ENCODE measurements at regions not wholly inside any gene's neighbourhood (a gene's known extent, or its start where the extent isn't known, plus 50 kb on each side); places are given as distances from the start of the nearest gene placed in this dataset.

DNA sequence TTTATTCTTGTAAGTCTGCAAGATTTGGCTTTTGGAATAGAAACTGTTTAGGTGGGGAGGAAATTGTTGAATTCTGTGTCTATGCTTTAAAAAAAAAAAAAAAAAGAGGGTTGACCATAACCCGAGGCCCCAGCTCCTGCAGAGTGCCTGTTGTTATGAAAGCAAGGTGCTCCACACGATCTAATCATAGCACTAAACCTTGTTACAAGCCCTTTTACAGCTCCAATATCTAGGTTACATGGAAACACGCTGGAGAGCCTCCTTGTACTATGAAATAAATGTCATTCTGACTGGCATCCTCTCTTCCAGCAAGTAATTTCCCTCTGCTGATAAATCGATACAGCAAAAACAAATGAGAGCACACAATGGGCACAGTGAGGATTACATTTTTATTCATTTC is 303.1 kb upstream of the SOX5 start:
- no peak overlapping the region for H3K4me3 Mint-ChIP-seq (ENCODE audit: low read depth)
- DNase-seq (ENCODE audit: low spot score): no peak
- intact Hi-C loops (cut with micrococcal nuclease): no loop called here
- H3K9me3 Mint-ChIP-seq: no peaks in the 10 kb centered on the region
- H3K4me1 Mint-ChIP-seq (ENCODE audit: low read depth): no peaks in the 10 kb centered on the region
- H3K27ac Mint-ChIP-seq: no peak overlapping the region
- H3K36me3 Mint-ChIP-seq (ENCODE audit: low read depth): no peaks in the 10 kb centered on the region
- H3K27me3 Mint-ChIP-seq (ENCODE audit: low read depth): no peaks in the 10 kb centered on the region

DNA sequence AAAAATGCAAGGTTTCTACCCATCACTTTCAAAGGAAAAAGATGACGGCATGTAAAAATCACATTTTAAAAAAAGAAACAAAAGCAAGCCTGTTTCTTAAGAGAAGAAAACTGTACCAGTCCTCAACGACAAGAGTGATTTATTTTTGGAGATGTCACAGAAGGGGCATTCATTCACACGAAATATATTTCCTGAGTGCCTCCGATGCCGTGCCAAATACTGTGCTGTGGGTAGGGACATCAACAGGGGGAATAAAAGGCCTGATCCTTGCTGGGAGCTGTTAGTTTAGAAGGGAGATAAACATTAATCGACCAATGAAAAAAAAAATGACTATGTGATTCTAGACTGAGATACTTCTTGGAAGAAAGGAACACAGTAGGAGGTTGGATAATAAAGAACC is 297.5 kb upstream of the SOX5 start:
- DNase-seq (ENCODE audit: low spot score): no peak
- H3K36me3 Mint-ChIP-seq (ENCODE audit: low read depth): no peaks in the 10 kb centered on the region

GRCh38 chr12:24246376-24246775 is 296.9 kb upstream of the SOX5 start:
- Mint-ChIP-seq H3K27ac (no peak overlapping the region), H3K4me3 (ENCODE audit: low read depth) (no peak overlapping the region), H3K4me1 (ENCODE audit: low read depth) (no peaks in the 10 kb centered on the region), H3K9me3 (no peaks in the 10 kb centered on the region), H3K27me3 (ENCODE audit: low read depth) (no peaks in the 10 kb centered on the region), H3K36me3 (ENCODE audit: low read depth) (no peaks in the 10 kb centered on the region)
- intact Hi-C loops (cut with micrococcal nuclease): no loop called here
- DNase-seq (ENCODE audit: low spot score): no peak

More for the DNA sequence above, 297.5 kb upstream of the SOX5 start:
- Mint-ChIP-seq H3K27me3 (ENCODE audit: low read depth) (no peaks in the 10 kb centered on the region), H3K9me3 (no peaks in the 10 kb centered on the region), H3K4me3 (ENCODE audit: low read depth) (no peak overlapping the region), H3K27ac (no peak overlapping the region), H3K4me1 (ENCODE audit: low read depth) (no peaks in the 10 kb centered on the region)
- intact Hi-C loops (cut with micrococcal nuclease): no loop called here

DNA sequence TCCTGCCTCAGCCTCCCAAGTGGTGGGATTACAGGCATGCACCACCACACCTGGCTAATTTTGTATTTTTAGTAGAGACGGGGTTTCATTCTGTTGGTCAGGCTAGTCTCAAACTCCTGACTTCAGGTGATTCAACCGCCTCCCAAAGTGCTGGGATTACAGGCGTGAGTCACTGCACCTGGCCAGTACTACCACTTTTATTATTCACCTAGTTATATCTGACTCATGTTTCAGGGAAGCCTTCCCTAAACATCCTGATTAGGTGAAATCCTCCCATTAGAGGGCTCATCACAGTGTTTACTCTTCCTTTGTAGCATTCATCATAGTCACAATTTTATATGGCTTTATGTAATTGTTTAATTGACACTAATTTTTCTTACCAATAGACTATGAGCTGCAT is 295.3 kb upstream of the SOX5 start:
- intact Hi-C loops (cut with micrococcal nuclease): no loop called here
- Mint-ChIP-seq H3K36me3 (ENCODE audit: low read depth) (no peaks in the 10 kb centered on the region), H3K4me1 (ENCODE audit: low read depth) (no peaks in the 10 kb centered on the region), H3K27ac (no peak overlapping the region), H3K27me3 (ENCODE audit: low read depth) (no peaks in the 10 kb centered on the region), H3K4me3 (ENCODE audit: low read depth) (no peak overlapping the region), H3K9me3 (no peaks in the 10 kb centered on the region)
- no peak for DNase-seq (ENCODE audit: low spot score)

GRCh38 chr12:24244231-24244630 is 294.8 kb upstream of the SOX5 start:
- Mint-ChIP-seq H3K4me1 (ENCODE audit: low read depth) (no peaks in the 10 kb centered on the region), H3K27me3 (ENCODE audit: low read depth) (no peaks in the 10 kb centered on the region), H3K27ac (no peak overlapping the region), H3K36me3 (ENCODE audit: low read depth) (no peaks in the 10 kb centered on the region), H3K9me3 (no peaks in the 10 kb centered on the region), H3K4me3 (ENCODE audit: low read depth) (no peak overlapping the region)
- intact Hi-C loops (cut with micrococcal nuclease): no loop called here
- no peak for DNase-seq (ENCODE audit: low spot score)

DNA sequence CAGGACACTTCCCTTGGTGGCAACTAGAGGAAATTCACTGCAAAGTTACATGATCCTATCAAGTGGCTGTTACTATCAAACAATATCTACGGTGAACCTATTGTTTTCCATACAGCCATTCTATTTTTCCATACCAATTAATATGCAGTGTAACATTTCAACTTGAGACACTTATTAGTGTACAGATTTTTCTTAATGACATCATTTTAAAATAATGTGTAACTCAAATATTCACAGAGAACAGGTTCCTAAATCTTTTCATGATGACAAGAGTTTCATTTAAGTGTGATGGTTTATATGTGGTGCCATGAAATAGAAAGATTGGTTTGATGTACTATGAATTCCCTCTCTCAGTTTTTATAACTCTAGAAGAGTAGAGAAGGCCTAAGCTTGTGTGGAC is 291.2 kb upstream of the SOX5 start:
- Mint-ChIP-seq H3K4me3 (ENCODE audit: low read depth) (no peak overlapping the region), H3K4me1 (ENCODE audit: low read depth) (no peaks in the 10 kb centered on the region), H3K27ac (no peak overlapping the region), H3K27me3 (ENCODE audit: low read depth) (no peaks in the 10 kb centered on the region), H3K36me3 (ENCODE audit: low read depth) (no peaks in the 10 kb centered on the region), H3K9me3 (no peaks in the 10 kb centered on the region)
- no peak for DNase-seq (ENCODE audit: low spot score)
- intact Hi-C loops (cut with micrococcal nuclease): no loop called here

DNA sequence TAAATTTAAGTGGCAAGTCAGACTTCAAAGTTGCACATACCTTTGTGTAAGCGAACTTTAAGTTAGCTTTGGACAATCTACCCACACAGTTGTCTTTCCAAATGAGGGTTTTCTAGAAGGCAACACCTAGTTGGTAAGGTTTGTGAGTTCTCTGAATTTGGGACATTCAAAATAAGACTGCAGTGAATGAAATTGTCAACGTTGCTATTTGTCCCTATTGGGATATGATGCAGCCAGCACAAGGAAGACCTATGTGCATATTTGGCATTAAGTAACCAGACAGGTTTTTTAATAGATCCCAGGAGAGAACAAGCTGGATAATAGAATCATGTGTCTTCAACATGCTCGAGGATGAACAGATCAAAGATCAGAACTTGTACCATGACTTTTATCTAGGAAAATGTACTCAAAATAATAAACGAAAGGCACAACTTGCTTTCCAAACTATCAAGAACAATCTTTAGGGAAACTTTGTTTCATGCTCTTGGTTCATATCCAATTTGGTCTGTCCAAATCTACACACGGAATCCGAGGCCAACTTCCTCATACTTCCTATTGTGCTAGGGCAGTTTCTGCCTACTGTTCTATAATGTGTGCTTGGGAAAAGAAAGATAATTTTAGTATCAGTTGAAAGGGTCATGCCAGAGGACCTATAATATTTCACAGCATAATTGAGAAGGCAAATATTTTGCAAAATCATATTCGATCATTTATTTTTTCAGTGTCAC is 284.2 kb upstream of the SOX5 start:
- no peaks in the 10 kb centered on the region for H3K36me3 Mint-ChIP-seq (ENCODE audit: low read depth)
- DNase-seq (ENCODE audit: low spot score): no peak
- no peak overlapping the region for H3K27ac Mint-ChIP-seq
- intact Hi-C loops (cut with micrococcal nuclease): no loop called here
- H3K4me1 Mint-ChIP-seq (ENCODE audit: low read depth): no peaks in the 10 kb centered on the region
- no peaks in the 10 kb centered on the region for H3K27me3 Mint-ChIP-seq (ENCODE audit: low read depth)
- no peak overlapping the region for H3K4me3 Mint-ChIP-seq (ENCODE audit: low read depth)
- no peaks in the 10 kb centered on the region for H3K9me3 Mint-ChIP-seq

GRCh38 chr12:24232531-24232930 is 283.1 kb upstream of the SOX5 start:
- intact Hi-C loops (cut with micrococcal nuclease): no loop called here
- no peak for DNase-seq (ENCODE audit: low spot score)
- H3K4me1 Mint-ChIP-seq (ENCODE audit: low read depth): no peaks in the 10 kb centered on the region
- no peak overlapping the region for H3K27ac Mint-ChIP-seq
- H3K9me3 Mint-ChIP-seq: no peaks in the 10 kb centered on the region
- no peak overlapping the region for H3K4me3 Mint-ChIP-seq (ENCODE audit: low read depth)
- no peaks in the 10 kb centered on the region for H3K36me3 Mint-ChIP-seq (ENCODE audit: low read depth)
- no peaks in the 10 kb centered on the region for H3K27me3 Mint-ChIP-seq (ENCODE audit: low read depth)

- H3K36me3 Mint-ChIP-seq (ENCODE audit: low read depth): no peaks in the 10 kb centered on the region
- H3K4me1 Mint-ChIP-seq (ENCODE audit: low read depth): no peaks in the 10 kb centered on the region
- intact Hi-C loops (cut with micrococcal nuclease): no loop called here
- H3K9me3 Mint-ChIP-seq: no peaks in the 10 kb centered on the region
- no peak overlapping the region for H3K4me3 Mint-ChIP-seq (ENCODE audit: low read depth)
- no peak for DNase-seq (ENCODE audit: low spot score)
- H3K27me3 Mint-ChIP-seq (ENCODE audit: low read depth): no peaks in the 10 kb centered on the region
- no peak overlapping the region for H3K27ac Mint-ChIP-seq
These were observed 281.8 kb upstream of the SOX5 start for GRCh38 chr12:24231298-24231697.

DNA sequence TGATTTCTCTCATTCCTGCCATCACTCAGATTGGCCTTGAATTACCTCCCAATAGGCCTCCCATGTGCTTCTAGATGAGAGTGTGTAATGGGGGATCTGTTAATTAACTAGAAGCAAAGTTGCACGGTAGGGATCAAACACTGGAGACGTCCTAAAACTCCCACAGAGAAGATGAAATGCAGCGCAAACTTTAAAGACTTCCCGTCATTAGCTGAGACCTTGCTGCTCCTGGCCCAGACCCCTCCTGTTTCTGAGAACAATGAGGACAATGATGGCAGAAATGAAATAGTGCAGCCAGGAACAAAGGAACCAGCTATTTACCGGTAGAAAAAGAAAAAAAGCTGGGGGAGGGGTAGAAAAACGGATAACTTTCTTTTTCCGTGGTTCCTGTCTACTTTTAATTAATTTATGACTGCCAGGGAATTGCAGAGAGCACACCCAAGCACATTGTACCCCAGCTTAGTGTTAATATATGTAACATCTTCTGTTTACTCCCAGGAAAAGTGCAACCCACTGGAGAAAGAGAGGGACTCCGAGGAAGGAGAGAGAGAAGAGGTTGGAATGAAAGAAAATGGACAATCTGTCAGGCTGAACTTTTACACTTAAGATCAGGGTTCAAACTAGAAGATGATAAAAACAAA is 280.7 kb upstream of the SOX5 start:
- DNase-seq (ENCODE audit: low spot score): no peak
- Mint-ChIP-seq H3K27ac (no peak overlapping the region), H3K4me3 (ENCODE audit: low read depth) (no peak overlapping the region), H3K9me3 (no peaks in the 10 kb centered on the region), H3K27me3 (ENCODE audit: low read depth) (no peaks in the 10 kb centered on the region), H3K4me1 (ENCODE audit: low read depth) (no peaks in the 10 kb centered on the region), H3K36me3 (ENCODE audit: low read depth) (no peaks in the 10 kb centered on the region)
- intact Hi-C loops (cut with micrococcal nuclease): no loop called here

- Mint-ChIP-seq H3K4me3 (ENCODE audit: low read depth) (no peak overlapping the region), H3K27ac (no peak overlapping the region), H3K4me1 (ENCODE audit: low read depth) (no peaks in the 10 kb centered on the region), H3K9me3 (no peaks in the 10 kb centered on the region), H3K36me3 (ENCODE audit: low read depth) (no peaks in the 10 kb centered on the region), H3K27me3 (ENCODE audit: low read depth) (no peaks in the 10 kb centered on the region)
- DNase-seq (ENCODE audit: low spot score): no peak
- intact Hi-C loops (cut with micrococcal nuclease): no loop called here
These were observed 279.7 kb upstream of the SOX5 start for GRCh38 chr12:24229031-24229700.

- Mint-ChIP-seq H3K36me3 (ENCODE audit: low read depth) (no peaks in the 10 kb centered on the region), H3K27me3 (ENCODE audit: low read depth) (no peaks in the 10 kb centered on the region)
- intact Hi-C loops (cut with micrococcal nuclease): no loop called here
These were observed 278.9 kb upstream of the SOX5 start for GRCh38 chr12:24228371-24228770.

GRCh38 chr12:24227551-24227950 is 278.1 kb upstream of the SOX5 start:
- no peaks in the 10 kb centered on the region for H3K4me1 Mint-ChIP-seq (ENCODE audit: low read depth)
- no peaks in the 10 kb centered on the region for H3K27me3 Mint-ChIP-seq (ENCODE audit: low read depth)
- H3K4me3 Mint-ChIP-seq (ENCODE audit: low read depth): no peak overlapping the region
- intact Hi-C loops (cut with micrococcal nuclease): no loop called here
- no peak overlapping the region for H3K27ac Mint-ChIP-seq
- DNase-seq (ENCODE audit: low spot score): no peak
- H3K9me3 Mint-ChIP-seq: peaks cover 4% of the 10 kb centered on the region
- H3K36me3 Mint-ChIP-seq (ENCODE audit: low read depth): no peaks in the 10 kb centered on the region

More at GRCh38 chr12:24228371-24228770, 278.9 kb upstream of the SOX5 start:
- DNase-seq (ENCODE audit: low spot score): no peak
- Mint-ChIP-seq H3K4me1 (ENCODE audit: low read depth) (no peaks in the 10 kb centered on the region), H3K27ac (no peak overlapping the region), H3K4me3 (ENCODE audit: low read depth) (no peak overlapping the region), H3K9me3 (peaks cover 4% of the 10 kb centered on the region)

All from activated T-helper 2 cell treated with anti-CD3 and anti-CD28 coated beads, Interferon-gamma antibody, Interleukin-2, Interleukin-4, amounts not matched to agents 10 μg/mL and 5 μg/mL and 100 μg/mL, durations not matched to agents 14 hours and 24 hours and 36 hours (primary cell).